WTC11 (cell line): ENCODE measurements at regions not wholly inside any gene's neighbourhood (a gene's known extent, or its start where the extent isn't known, plus 50 kb on each side); places are given as distances from the start of the nearest gene placed in this dataset.

Experiments used
- ATF1 ChIP-seq: sonication (generic); formaldehyde crosslinking; IDR thresholded peaks from 2 replicates; pipeline ENCODE4 v1.8.1; 2023; ENCODE audit warnings: mild to moderate bottlenecking, moderate library complexity, missing genetic modification reagents
- CTCF ChIP-seq: fragments of 200-600 bp; IDR thresholded peaks from 2 replicates; pipeline ENCODE4 v1.8.0; 2022; ENCODE audit warnings: antibody characterized with exemption
- ELF4 ChIP-seq: sonication (generic); formaldehyde crosslinking; IDR thresholded peaks from 2 replicates; pipeline ENCODE4 v1.8.1; 2022; ENCODE audit warnings: low read depth, mild to moderate bottlenecking, moderate library complexity, missing genetic modification reagents
- ESRRA ChIP-seq: sonication (generic); formaldehyde crosslinking; IDR thresholded peaks from 2 replicates; pipeline ENCODE4 v1.8.1; 2022; ENCODE audit warnings: mild to moderate bottlenecking, missing genetic modification reagents, borderline replicate concordance
- IRF1 ChIP-seq: sonication (generic); formaldehyde crosslinking; IDR thresholded peaks from 2 replicates; pipeline ENCODE4 v1.8.0; 2023; ENCODE audit warnings: missing genetic modification reagents
- MYBL2 ChIP-seq: sonication (generic); formaldehyde crosslinking; IDR thresholded peaks from 2 replicates; pipeline ENCODE4 v1.8.1; 2023; ENCODE audit warnings: mild to moderate bottlenecking, moderate library complexity, missing genetic modification reagents
- TCF7 ChIP-seq: sonication (generic); formaldehyde crosslinking; IDR thresholded peaks from 2 replicates; pipeline ENCODE4 v1.8.0; 2022; ENCODE audit warnings: mild to moderate bottlenecking, low read depth, missing genetic modification reagents, moderate library complexity
- TEAD4 ChIP-seq: sonication (generic); formaldehyde crosslinking; IDR thresholded peaks from 2 replicates; pipeline ENCODE4 v1.8.0; 2022; ENCODE audit warnings: mild to moderate bottlenecking, missing genetic modification reagents
- TF ChIP-seq, protein P1 (sequence below): sonication (generic); formaldehyde crosslinking; conservative IDR thresholded peaks from 2 replicates; pipeline ENCODE4 v1.8.1; 2022; ENCODE audit warnings: mild to moderate bottlenecking, missing genetic modification reagents
- TF ChIP-seq, protein P2 (sequence below): sonication (generic); formaldehyde crosslinking; IDR thresholded peaks from 2 replicates; pipeline ENCODE4 v1.8.0; 2022; ENCODE audit warnings: mild to moderate bottlenecking, missing genetic modification reagents

DNA sequence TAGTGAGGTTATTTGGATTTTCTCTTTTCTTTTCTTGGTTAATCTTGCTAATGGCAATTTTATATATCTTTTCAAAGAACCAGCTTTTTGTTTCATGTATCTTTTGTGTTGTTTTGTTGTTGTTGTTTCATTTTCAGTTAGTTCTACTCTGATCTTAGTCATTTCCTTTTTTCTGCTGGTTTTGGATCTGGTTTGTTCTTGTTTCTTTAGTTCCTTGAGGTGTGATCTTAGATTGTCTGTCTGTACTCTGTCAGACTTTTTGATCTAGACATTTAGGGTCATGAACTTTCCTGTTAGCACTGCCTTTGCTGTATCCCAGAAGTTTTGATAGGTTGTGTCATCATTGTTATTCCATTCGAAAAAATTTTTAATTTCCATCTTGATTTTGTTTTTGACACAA is 399.7 kb downstream of the TLE1 start:
- TF ChIP-seq TCF7 (CRISPR knock-in tag) (no peak), ESRRA (CRISPR knock-in tag) (no peak), MYBL2 (no peak), CTCF (no peak), IRF1 (no peak), ATF1 (no peak), ELF4 (CRISPR knock-in tag) (no peak), TEAD4 (no peak)
- TF ChIP-seq, protein P1, sequence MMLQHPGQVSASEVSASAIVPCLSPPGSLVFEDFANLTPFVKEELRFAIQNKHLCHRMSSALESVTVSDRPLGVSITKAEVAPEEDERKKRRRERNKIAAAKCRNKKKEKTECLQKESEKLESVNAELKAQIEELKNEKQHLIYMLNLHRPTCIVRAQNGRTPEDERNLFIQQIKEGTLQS (CRISPR knock-in tag), result no peak
- TF ChIP-seq, protein P2, sequence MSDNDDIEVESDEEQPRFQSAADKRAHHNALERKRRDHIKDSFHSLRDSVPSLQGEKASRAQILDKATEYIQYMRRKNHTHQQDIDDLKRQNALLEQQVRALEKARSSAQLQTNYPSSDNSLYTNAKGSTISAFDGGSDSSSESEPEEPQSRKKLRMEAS (CRISPR knock-in tag), result no peak
